ENCODE measurements at regions not wholly inside any gene's neighbourhood (a gene's known extent, or its start where the extent isn't known, plus 50 kb on each side); places are given as distances from the start of the nearest gene placed in this dataset.
"Not testable (repeated sequence)": the region's sequence is repeated elsewhere in the genome, so short reads cannot be mapped to it uniquely, and the experiment has no call there.

DNA sequence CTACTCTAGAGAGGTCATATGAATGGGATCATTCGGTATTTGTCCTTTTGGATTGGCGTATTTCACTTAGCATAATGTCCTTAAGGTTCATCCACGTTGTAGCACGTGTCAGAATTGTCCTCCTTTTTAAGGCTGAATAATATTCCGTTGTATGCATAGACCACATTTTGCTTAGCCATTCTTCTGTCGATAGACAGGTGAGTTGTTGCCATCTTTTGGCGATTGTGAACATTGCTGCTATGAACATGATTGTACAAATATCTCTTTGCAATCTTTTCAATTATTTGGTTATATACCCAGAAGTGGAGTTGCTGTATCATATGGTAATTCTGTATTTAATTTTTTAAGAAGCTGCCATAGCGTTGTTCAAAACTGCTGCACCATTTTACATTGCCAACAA is 52.4 kb upstream of the GOLGA8J start:
- no peak for DNase-seq

DNA sequence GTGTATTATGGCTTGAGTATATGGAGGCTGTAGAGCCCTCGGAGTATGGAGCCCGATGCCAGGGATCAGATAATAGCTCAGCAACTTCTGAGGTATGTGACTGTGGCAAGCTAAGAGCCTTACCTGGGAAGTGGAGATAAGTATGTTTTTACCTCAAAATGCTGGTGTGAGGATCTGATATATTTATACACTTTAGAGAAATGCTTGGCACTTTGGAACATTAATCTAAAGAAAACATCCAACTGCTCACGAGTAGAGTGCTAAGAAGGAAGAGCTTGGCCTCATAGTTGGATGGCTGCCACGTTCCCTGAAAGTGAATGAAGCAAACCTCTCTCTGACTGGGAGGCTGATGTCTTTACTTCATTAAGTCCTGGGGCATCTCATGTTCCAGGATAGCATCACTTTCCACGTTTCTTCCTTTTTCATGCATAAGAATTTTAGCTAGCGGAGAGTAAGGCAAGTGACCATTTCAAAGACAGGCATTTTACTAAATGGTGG is 58.9 kb upstream of the GOLGA8J start:
- DNase-seq: no peak

DNA sequence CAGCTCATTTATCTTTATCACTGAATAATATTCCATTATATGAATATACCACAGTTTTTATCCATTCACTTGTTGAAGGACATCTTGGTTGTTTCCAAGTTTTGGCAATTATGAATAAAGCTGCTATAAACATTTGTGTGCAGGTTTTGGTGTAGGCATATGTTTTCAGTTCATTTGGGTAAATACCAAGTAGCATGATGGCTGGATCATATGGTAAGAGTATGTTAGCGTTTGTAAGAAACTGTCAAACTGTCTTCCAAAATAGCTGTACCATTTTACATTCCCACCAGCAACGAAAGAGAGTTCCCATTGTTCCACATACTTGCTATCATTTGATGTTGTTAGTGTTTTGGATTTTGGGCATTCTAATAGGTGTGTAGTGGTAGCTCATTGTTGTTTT is 72.0 kb upstream of the GOLGA8J start:
- no peak for DNase-seq

DNA sequence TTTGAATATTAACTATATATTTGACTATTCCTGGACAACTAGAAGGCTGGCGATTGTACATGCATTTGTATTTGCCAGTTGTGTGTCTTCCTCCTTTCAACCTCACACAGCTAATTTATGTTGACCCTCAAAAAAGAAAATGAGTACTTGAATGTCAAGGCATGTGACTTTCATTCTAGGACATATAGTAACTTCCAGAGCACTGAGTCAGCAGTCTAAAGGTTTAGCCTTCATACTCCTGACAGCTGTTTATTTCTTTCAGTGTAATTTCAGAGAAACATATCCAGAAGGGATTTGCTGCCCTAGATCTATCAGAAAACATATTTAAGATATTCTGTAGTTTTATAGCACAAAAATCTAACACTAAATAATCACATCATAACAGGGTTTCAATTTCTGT is 74.6 kb upstream of the GOLGA8J start:
- DNase-seq: no peak

GRCh38 chr15:30001602-30002001 is 81.2 kb upstream of the GOLGA8J start:
- no peak for DNase-seq

DNA sequence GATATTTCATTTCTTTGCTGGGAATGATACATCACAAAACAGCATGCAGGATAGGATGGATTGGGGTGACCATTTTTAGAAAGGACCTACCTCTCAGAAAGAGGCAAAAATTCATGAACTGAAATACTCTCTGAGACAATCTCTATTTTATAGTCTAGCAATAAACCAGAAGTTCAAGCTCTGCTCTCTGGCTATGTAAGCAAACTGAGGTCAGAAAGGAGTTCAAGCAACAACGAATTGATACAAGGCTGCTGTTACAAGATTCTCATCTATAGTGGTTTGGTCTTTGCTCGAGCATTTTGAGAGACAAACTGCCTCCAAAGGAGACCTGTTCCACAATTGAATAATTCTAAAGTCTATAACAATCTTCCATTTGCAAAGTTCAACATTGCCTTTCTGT is 84.7 kb upstream of the GOLGA8J start:
- DNase-seq: no peak

GRCh38 chr15:29997499-29997898 is 85.3 kb upstream of the GOLGA8J start:
- DNase-seq: no peak

DNA sequence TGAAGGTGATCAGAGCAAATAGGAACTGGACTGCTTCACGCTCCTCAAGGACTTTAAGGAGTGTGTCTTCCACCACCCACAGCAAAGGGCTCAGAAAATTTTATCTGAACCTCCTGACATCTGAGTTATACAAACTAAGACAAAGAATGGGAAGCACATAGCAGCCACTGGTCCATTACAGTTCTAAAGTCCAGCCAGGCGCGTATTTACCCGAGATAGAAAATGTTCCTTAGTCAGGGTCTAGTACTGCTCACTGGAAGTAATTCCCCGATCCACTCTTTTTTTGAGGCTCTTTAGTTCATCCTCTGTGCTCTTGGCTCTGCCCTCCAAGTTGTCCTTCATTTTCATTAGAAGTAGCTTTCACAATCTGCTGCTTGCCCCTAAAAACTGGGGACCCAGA is 88.5 kb upstream of the GOLGA8J start:
- DNase-seq: no peak

GRCh38 chr15:29990954-29991353 is 91.8 kb upstream of the GOLGA8J start:
- DNase-seq: no peak

DNA sequence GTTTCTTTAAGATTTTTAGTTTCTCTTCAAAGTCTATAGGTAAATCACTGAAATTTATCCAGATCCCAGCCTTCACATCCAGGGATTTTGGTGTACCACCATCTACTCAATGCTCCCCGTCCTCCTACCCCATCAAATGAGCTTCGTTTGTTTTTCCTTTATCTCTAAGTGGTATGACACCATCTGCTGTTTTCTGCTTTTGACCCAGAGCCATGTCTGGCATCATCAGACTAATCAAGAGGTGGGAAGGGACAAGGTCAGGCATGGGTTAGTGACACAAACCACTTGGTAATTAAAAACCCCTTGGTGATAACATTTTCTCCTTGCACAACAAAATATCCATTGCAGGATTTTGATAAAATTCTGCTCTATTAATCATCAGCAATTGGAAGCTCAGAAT is 92.7 kb upstream of the GOLGA8J start:
- DNase-seq: no peak

- no peak for DNase-seq
Observed at GRCh38 chr15:29988701-29989100, 94.1 kb upstream of the GOLGA8J start.

GRCh38 chr15:29986946-29987345 is 95.8 kb upstream of the GOLGA8J start:
- DNase-seq: no peak

GRCh38 chr15:29978411-29979382 is 104.1 kb upstream of the GOLGA8J start:
- no peak for DNase-seq

DNA sequence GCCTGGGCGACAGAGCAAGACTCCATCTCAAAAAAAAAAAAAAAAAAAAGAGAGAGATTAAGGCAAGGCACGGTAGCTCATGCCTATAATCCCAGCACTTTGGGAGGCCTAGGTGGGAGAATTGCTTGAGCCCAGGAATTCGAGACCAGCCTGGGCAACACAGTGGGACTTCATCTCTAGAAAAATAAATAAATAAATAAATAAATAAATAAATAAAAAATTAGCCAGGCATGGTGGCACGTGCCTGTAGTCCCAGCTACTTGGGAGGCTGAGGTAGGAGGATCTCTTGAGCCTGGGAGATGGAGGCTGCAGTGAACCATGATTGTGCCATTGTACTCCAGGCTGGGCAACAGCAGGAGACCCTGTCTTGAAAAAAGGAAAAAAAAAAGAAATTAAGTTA is 108.7 kb upstream of the GOLGA8J start:
- DNase-seq: not testable (repeated sequence)

DNA sequence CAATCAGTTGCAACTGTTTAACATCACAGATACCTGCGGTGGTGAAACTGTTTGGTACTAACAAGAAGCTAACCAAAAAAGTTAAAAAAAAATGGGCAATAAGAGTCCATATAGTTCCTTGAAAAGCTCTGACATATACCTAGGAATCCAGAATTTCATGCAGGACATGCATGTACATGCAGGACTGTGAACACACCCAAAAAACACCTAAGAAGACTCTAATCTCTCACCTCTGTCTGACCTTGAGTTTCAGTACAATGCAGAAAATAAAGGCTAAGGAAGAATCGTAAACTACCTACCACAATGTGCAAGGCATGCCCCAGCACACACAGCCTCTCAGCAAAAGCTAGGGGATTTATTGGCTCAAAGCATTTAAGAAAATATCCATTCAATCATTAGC is 110.7 kb upstream of the GOLGA8J start:
- DNase-seq: no peak

- no peak for DNase-seq
Observed at GRCh38 chr15:29970402-29970695, 112.4 kb upstream of the GOLGA8J start.

DNA sequence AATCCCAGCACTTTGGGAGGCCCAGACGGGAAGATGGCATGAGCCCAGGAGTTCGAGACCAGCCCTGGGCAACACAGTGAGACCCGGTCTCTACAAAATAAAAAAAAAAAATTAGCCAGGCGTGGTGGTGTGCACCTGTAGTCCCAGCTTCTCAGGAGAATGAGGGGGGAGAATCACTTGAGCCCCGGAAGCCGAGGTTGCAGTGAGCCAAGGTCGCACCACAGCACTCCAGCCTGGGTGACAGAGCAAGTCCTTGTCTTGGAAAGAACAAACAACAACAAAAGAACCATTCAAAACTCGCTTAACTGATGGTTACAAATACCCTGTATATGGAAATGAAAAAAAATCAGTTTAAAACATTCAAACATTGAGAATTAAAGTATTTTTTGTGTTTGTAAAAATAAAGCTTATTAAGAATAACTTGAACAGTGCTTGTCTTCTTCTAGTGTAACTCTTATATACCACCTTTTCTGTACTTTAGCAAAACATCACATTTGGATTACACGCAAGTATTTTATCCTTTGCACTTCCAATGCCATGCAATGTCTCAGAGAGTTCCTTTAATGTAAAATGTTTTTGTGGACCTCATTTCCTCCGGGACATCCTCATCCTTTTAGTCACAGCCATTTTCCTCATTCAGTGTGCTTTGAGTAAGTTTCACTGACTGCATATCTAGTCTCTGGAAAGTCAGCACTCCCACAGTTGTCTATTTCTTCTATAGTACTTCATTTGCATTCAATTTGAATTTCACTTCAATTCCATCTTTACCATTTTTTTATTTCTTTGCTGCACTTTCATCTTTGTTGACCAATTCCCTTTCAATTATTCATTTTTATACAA is 113.0 kb upstream of the GOLGA8J start:
- no peak for DNase-seq

DNA sequence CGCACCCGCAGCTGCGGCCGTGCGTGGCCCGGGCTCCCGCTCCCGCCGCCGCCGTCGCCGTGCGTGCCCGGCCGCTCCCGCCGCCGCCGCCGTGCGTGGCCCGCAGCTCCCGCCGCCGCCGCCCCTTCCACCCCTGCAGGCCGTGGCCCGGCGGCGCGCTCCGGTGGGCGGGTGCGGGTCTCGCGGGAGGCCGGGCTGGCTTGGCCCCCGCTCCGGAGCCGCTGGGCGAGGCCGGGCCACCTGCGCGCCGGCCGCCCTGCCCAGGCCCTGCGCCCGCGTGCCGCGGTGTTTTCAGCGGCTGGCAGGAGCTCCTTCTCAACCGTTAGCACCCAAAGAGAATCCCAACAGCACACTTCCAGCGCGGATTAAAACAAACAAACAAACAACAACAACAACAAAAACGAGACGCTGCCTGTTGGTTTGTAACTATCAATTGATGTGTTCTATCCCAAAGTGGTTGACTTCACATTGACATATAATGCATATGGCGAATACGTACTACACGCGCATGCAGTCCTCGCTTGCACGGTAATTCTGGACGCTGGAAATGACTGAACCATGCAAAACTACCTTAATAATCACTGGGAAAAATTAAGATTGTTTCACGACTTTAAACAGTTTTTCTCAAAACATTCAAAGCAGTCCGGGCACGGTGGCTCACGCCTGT is 113.7 kb upstream of the GOLGA8J start:
- no peak for DNase-seq

DNA sequence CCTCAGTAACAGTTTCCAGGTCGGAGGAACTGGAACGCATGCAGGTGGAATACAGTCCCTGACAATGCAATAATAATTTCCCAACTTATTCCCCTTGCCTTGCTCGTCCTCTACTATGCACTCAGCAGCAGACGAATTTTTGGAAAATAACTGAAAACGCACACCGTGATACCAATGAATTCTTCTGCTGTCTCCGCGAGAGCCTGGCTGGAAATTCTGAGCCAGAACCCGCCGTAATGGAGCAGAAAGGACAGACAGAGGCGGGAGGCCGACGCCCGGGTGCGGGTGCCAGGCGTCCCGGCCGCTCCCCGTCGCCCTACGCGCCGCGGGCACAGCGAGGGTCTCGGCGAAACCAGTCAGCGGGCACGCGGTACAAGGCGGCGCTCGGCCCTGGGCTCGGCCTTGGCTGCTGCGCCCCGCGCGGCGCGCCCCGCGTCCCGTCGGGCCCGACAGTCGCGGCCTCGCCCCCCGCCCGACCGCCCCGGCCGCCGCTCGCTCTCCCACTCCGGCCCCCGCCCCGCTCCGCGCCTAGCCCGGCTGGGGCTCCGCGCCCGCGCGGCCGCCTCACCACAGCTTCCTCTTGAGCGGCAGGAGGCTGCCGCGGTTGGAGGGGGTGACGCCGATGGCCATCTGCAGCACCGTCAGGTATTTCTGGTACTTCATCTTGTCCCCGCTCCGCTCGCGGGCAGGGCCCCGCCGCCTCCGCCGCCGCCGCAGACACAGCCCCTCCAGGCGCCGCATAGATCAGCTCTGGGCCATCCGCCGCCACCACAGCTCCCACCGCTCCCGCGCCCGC is 114.5 kb upstream of the GOLGA8J start:
- DNase-seq: no peak

DNA sequence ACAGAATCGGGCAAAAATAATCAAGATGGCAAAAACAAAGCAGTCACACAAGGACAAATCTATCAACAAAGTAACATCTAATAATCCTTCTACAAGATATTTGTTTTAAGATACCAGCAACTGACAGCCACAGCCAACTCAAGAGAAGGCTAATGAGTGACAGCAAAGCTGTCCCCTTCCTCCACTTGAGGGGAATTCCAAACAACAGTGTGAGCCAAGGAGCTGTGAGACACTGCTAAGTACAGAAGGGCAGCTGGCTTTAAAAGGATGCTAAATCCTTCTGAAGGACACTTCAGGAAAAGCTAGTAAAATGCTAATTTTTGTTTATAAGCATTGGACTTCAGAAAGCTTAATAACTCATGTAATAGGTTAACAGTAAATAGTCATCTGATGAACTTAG is 120.3 kb upstream of the GOLGA8J start:
- no peak for DNase-seq

DNA sequence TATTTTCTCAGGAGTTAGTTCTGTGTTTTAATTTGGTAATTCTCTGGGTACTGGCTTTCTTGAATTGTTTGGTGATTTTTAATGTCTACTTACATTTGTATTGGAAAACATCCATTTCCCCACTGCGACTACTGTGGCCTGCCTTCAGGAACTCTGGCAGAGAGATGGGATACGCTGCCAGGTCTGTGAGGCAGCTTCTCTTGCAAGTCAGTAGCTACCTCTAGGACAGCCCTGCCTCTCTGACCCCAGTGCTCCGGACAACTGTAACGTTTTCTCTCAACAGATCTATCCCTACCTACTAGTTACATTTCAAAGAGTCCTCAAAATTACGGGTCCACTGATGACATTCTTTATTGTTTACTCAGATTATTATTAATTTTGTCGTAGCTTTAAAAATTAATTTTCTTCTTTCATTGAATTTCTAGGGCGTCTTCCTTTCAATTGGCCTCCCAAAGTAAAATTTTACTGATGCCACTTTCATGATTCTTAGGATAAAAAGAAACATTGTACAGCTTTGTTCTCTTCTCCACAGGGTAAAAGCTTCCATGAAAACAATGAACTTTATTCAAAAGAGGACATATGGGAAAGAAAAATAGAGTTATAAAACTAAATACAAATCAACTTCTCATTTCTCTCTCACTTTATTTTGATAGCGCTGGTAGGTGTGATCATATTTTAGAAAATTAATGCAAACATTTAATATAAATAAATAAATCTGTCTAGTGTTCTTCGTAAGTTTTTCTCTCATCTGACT is 123.2 kb upstream of the GOLGA8J start:
- DNase-seq: no peak

GRCh38 chr15:29952225-29952624 is 130.0 kb upstream of the TJP1 start:
- DNase-seq: no peak

All from T-helper 1 cell (primary cell).